ENCODE measurements at regions not wholly inside any gene's neighbourhood (a gene's known extent, or its start where the extent isn't known, plus 50 kb on each side); places are given as distances from the start of the nearest gene placed in this dataset.
A peak's percentile ranks its signal among the peaks of the same experiment; 100 is the strongest.

- no peaks in the 10 kb centered on the region for H3K4me1 ChIP-seq
- peaks cover 0 to 5% of the 10 kb centered on the region in 2 donors for H3K9me3 ChIP-seq
- H3K36me3 ChIP-seq: no peaks in the 10 kb centered on the region
- TF ChIP-seq, protein P1, sequence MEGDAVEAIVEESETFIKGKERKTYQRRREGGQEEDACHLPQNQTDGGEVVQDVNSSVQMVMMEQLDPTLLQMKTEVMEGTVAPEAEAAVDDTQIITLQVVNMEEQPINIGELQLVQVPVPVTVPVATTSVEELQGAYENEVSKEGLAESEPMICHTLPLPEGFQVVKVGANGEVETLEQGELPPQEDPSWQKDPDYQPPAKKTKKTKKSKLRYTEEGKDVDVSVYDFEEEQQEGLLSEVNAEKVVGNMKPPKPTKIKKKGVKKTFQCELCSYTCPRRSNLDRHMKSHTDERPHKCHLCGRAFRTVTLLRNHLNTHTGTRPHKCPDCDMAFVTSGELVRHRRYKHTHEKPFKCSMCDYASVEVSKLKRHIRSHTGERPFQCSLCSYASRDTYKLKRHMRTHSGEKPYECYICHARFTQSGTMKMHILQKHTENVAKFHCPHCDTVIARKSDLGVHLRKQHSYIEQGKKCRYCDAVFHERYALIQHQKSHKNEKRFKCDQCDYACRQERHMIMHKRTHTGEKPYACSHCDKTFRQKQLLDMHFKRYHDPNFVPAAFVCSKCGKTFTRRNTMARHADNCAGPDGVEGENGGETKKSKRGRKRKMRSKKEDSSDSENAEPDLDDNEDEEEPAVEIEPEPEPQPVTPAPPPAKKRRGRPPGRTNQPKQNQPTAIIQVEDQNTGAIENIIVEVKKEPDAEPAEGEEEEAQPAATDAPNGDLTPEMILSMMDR (IDR thresholded peaks at IDR 0.05): no peak
- no peaks in the 10 kb centered on the region for H3K27me3 ChIP-seq
- no peak overlapping the region for H3K27ac ChIP-seq
- no peak overlapping the region for H3K4me3 ChIP-seq
- DNase-seq (ENCODE audit: low spot score): no peak
Observed at GRCh38 chr6:169388395-169389166, 134.9 kb upstream of the THBS2 start.

DNA sequence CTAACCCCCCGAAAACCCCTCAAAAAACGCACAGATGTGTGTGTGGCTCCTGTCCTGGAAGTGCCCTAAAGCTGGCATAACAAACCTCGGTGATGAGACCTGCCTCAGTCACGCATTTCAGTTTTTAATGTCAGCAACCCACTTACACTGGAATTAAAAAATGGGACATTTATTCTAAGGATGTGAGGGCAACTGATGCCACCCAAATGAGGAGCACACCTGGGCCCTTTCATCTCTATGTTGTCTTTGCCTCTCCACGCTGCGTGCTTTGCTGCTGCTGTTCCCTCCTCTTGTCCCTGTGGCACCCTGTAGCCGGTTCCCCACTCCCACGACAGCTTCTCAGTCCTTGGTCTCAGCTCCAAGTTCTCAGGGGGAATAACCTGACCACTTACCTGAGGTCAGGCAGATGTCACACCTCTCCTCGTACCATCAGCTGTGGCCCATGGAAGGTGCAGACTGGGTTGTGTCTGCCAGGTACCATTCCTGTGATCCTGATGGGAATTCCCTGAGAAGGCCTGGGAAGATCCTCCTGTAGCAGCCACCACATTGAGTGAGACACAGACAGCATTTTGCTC lies 134.2 kb upstream of the THBS2 start:
- no peak for DNase-seq (ENCODE audit: low spot score)
- Histone ChIP-seq H3K27me3 (no peaks in the 10 kb centered on the region), H3K4me1 (no peaks in the 10 kb centered on the region), H3K27ac (no peak overlapping the region), H3K36me3 (no peaks in the 10 kb centered on the region), H3K4me3 (no peak overlapping the region), H3K9me3 (peaks cover 0 to 5% of the 10 kb centered on the region in 2 donors)
- TF ChIP-seq, protein P1 (IDR thresholded peaks at IDR 0.05): no peak

DNA sequence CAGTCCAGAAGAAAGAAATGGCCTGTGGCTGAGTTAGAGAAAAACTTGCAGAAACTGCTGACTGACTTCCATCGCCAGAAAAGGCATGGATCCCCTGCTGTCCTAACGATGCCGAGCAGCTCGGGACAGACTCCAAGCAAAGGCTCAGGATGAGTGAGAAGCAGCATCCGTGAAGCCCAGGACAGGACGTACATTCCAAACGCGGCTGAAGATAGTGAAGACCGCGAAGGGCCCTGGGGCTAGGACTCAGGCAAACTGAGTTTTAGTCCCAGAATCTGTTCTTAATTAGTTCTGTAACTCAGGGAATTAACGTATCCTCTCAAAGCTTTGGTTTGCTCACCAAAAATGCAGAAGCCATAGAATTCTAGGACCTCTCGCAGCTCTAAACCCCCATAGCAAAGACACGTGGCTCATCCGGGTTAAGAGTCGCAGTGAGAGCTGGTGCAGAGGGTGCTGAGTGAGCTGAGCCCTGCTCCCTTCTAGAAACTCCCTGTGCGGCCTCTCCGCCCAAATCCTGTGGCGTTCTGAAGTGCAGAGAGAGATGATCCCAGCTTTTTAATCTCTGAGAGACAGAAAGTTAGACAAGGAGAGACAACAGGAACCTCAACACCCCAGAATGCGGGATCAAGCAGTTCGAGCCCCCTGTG lies 132.9 kb upstream of the THBS2 start:
- H3K4me1 ChIP-seq: no peaks in the 10 kb centered on the region
- H3K27ac ChIP-seq: no peak overlapping the region
- DNase-seq (ENCODE audit: low spot score): peak; percentile 57
- no peaks in the 10 kb centered on the region for H3K27me3 ChIP-seq
- no peak overlapping the region for H3K4me3 ChIP-seq
- H3K36me3 ChIP-seq: no peaks in the 10 kb centered on the region
- TF ChIP-seq, protein P1 (IDR thresholded peaks at IDR 0.05): no peak
- peaks cover 0 to 5% of the 10 kb centered on the region in 2 donors for H3K9me3 ChIP-seq

- Histone ChIP-seq H3K27ac (no peak overlapping the region), H3K4me1 (no peaks in the 10 kb centered on the region), H3K36me3 (no peaks in the 10 kb centered on the region), H3K4me3 (no peak overlapping the region), H3K27me3 (no peaks in the 10 kb centered on the region), H3K9me3 (peaks cover 0 to 5% of the 10 kb centered on the region in 2 donors)
- TF ChIP-seq, protein P1 (IDR thresholded peaks at IDR 0.05): no peak
- peak; percentile 16 for DNase-seq (ENCODE audit: low spot score)
Observed at GRCh38 chr6:169385237-169385880, 131.7 kb upstream of the THBS2 start.

DNA sequence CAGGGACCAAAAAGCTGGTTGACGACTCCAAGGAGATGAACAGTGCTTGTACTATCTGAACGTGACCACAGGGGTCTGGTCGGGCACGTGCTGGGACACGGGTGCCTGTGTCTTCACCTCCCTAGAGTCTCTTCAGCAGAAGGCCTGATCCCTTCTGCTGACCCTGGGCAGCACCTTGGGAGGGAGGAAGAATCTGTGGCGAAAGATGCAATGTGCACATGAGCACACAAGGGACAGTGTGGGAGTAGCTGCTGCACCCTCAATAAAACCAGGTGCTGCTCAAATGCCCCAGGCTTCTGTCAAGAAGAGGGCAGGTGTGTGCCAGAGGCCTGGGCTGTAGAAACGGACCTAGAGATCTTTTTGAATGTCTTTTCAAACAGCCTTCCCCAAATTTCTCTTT lies 130.6 kb upstream of the THBS2 start:
- H3K27ac ChIP-seq: no peak overlapping the region
- H3K36me3 ChIP-seq: no peaks in the 10 kb centered on the region
- no peak overlapping the region for H3K4me3 ChIP-seq
- TF ChIP-seq, protein P1 (IDR thresholded peaks at IDR 0.05): no peak
- H3K9me3 ChIP-seq: no peaks in the 10 kb centered on the region
- H3K4me1 ChIP-seq: no peaks in the 10 kb centered on the region
- H3K27me3 ChIP-seq: no peaks in the 10 kb centered on the region
- DNase-seq (ENCODE audit: low spot score): peak; percentile 18
